Fibroblast of skin of left biceps (primary cell): ENCODE measurements at regions not wholly inside any gene's neighbourhood (a gene's known extent, or its start where the extent isn't known, plus 50 kb on each side); places are given as distances from the start of the nearest gene placed in this dataset.

Experiments used
- DNase-seq, 2 experiments: peaks; one replicate each; pipeline ENCODE4 v3.0.0-alpha.2; 2013; ENCODE audit warnings: low read depth in 2 of 2

DNA sequence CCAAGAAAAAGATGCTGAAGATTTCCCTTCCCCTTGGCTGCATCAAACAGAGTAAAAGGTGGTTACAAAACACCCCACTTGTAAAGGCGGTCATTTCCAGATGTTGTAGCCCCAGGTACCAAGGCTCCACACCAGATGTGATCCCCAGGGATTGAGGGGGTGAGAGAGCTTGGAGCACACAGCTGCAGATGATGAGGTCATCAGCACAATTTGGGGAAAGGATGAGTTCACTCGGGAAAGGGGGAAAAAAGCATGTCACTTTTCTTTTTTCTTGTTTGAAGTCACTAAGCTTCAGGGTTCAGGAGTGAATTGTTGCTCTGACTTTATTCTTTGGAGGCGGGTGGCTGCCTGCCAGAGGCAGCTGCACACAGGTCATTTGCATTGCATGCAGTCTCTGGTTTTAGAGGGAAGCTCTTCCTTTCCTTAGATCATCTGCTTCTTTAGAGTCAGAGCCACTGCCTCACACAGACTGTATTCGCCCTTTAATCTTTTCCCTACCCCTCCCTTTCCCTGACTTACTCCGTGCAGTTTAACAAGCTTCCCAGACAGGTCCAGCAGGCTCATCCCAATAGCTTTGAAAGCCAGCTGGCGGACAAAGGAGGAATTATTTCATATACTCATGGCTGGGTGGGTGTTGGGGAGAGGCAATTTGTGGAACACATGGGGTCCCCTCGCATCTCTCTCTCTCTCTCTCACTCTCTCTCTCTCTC lies 409.3 kb upstream of the SLC24A2 start:
- DNase-seq, result no peak

- no peak for DNase-seq
These were observed 402.5 kb upstream of the SLC24A2 start for GRCh38 chr9:20191228-20191840.

DNA sequence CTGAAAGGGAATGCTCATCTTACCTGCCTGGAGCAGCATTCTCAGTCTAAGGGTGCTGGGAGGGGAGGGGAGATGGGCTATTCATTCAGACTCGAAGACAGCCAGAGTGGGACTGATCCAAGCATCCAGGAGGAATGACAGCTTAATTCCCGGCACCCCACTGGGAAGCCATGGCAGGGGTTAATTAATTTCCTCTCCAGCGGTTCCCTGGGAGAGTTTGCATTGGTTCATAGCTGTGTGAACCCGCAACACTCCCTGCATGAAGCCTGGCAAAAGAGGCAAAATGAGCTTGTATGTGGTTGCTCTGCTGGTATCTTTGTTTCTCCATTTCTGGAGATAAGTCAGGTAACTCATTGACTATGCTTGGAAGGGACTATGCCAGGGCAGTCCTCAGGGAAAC lies 401.0 kb upstream of the SLC24A2 start:
- DNase-seq, result no peak

- no peak for DNase-seq
These were observed 400.0 kb upstream of the SLC24A2 start for GRCh38 chr9:20188616-20189369.

DNA sequence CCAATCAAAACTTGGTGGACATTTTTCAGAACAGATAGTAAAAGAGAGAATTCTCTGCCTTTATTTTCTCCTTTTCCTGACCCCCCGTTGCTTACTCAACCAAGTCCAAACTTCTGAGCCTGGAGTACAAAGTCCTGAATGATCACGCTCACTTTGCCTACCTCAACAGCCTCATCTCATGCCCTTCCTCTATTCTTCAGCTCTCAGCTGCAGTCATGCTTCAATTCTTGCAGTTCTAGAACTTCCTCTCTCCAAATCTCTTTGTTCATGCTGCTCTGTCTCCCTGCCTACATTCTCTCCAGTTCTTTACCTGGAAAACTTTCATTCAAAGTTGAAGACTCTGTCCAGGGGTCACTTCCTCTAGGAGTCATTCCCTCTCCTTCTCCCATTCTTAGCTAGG lies 398.5 kb upstream of the SLC24A2 start:
- DNase-seq, result no peak

GRCh38 chr9:20186823-20187222 lies 398.0 kb upstream of the SLC24A2 start:
- no peak for DNase-seq

GRCh38 chr9:20186231-20186630 lies 397.4 kb upstream of the SLC24A2 start:
- DNase-seq, result no peak

GRCh38 chr9:20184541-20184940 lies 395.7 kb upstream of the SLC24A2 start:
- DNase-seq, result no peak

DNA sequence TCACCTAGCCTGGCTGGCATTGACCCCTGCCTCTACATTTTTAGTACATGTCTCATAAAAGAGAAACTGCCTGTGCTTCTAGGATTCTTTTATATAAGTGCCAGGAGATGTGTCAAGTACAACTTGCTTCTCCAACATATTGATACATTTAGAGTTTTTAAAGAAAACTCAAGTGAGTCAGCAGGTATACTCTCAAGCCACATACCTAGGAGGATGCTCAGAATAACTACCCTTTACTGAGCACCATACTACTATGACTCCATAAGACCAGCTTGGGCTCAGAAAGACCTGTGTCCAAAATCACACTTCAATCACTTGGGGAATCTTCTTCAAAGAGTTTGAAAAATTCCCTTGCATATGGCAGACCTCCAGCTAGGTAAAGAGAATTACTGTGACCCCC lies 389.8 kb upstream of the SLC24A2 start:
- no peak for DNase-seq

DNA sequence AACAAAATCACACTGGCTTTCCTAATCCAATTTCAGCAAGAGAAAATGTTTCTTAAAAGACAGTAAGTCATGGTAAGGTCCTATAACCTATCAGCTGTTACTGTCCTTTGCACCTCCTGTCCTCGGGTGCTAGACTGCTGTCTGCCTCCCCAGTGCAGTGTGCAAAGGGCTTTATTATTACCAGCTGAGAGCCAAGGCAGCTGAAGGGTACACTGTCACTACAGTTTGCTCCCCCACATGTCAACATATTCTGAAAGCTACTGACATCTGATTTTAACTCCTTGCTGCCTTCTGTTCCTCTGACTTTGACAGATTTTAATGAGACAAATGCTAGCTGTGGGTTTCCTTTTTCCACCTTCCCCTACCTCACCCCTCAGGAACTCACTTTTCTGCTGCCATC lies 389.4 kb upstream of the SLC24A2 start:
- no peak for DNase-seq

- no peak for DNase-seq
These were observed 381.3 kb upstream of the SLC24A2 start for GRCh38 chr9:20170122-20170521.

DNA sequence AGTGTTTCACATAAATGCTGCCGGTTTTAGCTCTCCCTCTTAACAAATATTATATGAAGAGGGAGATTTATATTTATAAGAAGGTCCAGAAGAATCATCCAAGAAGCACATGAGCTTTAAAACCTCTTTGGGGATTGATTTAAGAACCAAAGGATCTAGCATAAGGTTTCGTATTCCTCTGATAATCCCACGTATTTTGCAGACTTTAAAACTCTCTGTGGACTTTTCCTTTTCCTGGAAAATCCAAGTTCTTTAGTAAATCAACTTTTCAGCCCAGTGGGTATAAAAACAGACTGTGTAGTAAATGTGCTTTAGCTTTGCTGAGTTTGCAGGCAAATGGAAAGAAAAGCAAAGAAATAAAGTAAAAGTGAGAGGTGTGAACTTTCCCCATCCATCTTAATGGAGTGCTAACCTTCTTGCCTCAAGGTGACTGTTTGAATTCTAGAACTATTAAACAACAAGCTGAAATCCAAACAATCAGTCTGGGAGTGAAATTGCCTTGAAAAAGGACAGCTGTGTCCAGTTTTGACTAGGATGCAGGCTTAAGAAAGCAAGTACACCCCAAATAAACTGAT lies 363.4 kb upstream of the SLC24A2 start:
- no peak for DNase-seq

GRCh38 chr9:20148416-20148815 lies 359.6 kb upstream of the SLC24A2 start:
- no peak for DNase-seq

- DNase-seq, result no peak
These were observed 355.4 kb upstream of the SLC24A2 start for GRCh38 chr9:20144197-20144596.

DNA sequence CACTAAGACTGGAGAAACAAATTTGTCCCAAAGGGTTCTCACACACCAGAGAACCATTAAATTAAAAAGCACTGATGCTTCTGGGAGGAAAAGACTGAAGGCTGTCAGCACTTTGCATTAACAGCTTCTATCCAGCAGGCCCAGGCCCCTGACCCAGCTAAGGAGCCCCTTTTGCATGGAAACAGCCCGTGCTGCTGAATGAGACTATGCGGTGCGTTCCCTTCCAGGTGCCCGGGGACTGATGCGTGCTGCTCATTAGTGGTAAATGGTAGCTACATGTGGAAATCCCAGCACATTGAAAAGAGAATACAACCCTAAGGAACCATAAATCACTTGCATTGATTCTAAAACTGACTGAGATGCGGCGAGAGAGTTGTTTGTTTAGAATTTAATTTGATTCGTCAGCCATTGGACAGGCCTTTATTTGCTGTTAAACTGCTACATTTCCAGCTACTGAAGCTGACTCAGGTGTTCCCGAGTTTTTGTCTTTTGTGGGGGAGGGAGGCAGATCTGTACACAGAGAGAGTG lies 351.0 kb upstream of the SLC24A2 start:
- no peak for DNase-seq

DNA sequence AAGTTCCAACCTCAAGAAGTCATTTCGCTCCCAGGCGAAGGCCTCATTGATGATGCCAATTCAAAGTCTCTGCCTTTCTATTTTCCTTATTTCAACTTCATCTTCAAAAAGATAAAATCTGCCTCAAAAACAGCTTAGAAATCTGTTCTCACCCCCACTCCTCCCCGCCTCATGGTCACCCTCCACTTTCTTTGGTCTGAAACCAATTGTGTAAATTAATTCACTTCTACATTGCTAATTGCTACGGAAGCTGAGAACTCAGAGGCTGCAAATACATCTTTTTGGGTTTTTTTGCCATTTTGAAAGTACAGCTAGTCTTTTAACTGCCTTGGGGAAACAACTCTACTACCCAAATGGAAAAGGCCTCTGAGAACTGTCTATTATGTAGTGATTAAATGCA lies 350.0 kb upstream of the SLC24A2 start:
- DNase-seq, result no peak

DNA sequence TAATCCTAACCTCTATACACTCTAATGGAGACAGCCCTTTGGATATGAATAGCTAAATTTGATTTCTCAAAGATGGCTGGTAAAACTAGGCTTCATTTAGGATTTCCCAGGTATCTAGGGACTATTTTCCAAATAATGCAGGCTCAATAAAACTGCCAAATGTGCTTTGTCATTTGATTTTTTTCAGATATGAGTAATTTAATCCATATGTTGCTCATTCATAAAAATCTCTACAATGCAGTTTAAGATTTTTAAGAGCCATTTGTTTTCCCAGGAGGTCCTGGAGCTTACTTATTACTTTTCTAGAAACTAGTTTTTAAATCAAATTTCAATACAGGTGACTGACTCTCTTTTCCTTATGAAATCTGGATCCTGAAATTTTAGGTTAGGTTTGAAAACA lies 349.3 kb upstream of the SLC24A2 start:
- no peak for DNase-seq

- DNase-seq, result no peak
These were observed 348.6 kb upstream of the SLC24A2 start for GRCh38 chr9:20137425-20137824.

DNA sequence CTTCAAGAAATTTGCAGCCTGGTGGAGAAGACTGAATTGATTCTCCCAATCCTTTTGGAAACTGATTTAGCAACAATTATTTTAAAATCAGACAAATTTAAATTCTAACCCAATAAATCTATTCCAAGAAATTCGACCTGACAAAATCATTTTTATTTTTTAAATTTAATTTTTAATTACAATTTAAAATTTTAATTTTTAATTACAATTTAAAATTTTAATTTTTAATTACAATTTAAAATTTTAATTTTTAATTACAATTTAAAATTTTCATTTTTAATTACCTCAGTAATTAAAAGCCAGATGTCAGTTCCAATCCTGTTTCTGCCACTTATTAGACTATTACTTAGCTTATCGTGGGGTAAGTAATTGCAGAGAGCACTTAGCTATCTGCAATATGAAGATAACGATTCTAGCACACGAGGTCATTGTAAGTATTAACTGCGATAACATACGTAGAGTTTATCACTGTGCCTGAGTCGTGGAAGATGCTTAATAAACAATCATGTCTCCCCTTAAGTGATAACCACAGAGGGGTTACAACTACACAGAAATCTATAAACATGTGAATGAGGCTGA lies 346.4 kb upstream of the SLC24A2 start:
- no peak for DNase-seq

DNA sequence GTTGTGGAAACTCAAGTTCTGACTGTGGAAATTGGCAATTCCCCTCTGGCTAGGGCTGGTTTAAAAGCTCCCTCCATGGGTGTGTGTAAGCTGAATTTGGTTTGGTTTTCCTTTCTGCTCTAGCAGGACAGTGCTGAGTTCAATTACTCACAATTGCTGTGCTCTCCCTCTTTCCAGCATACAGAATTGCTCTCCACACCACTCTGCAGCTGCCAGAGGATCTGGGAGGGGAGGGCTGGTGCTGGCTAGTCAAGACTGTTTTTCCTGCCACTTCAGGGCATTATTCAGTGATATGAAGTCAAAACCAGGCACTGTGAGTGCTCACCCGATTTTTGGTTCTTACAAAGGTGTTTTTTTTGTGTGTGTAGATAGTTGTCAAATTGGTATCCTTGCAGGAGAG lies 336.9 kb upstream of the SLC24A2 start:
- DNase-seq, result no peak

DNA sequence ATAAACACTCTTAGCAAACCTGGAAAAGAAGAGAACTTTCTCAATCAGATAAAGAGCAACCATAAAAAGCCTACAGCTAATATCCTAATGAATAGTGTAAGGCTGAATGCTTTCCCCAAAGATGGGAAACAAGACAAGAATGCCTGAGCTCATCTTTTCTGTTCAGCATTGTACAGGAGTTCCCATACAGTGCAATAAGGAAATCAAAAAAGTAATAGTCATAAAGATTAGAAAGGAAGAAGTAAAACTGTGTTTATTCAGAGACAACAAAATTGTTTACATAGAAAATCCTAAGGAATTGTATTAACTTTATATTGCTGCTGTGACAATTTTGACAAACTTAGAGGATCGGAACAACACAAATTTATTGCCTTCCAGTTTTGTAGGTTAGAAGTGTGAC lies 330.7 kb upstream of the SLC24A2 start:
- DNase-seq, result no peak

DNA sequence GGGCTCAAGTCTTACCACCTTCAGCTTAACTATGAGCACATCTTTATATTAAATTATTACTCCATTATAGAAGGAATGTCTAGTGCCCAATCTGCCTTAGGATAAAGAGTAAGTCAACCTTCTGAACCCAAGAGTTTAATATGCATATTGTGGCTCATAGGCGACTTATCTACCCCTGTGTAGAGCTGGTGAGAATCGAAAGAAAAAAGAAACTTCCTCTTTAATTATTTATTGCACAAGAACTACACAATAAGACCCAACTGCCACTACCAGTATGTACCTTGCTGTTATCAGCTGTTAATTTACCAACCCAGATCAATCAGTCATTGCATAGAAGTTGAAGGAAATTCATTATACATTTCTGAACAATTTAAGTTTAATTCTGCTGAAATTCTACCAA lies 329.1 kb upstream of the SLC24A2 start:
- DNase-seq, result no peak
